COLO668 (cell line): ENCODE measurements at regions not wholly inside any gene's neighbourhood (a gene's known extent, or its start where the extent isn't known, plus 50 kb on each side); places are given as distances from the start of the nearest gene placed in this dataset.
A peak's percentile ranks its signal among the peaks of the same experiment; 100 is the strongest.

Experiments used
- DNase-seq: peaks from one replicate; lab custom pipeline; 2025; ENCODE audit not compliant: unreplicated experiment; lab: John Stamatoyannopoulos, UW

- DNase-seq: no peak
These were observed 131.3 kb upstream of the AP1S2 start for GRCh38 chrX:15985937-15986336.

- DNase-seq: no peak
These were observed 128.4 kb upstream of the AP1S2 start for GRCh38 chrX:15983034-15983433.

GRCh38 chrX:15977644-15978043 lies 123.0 kb upstream of the AP1S2 start:
- no peak for DNase-seq

GRCh38 chrX:15976396-15976795 lies 121.8 kb upstream of the AP1S2 start:
- no peak for DNase-seq

- no peak for DNase-seq
These were observed 119.3 kb upstream of the AP1S2 start for GRCh38 chrX:15973946-15974345.

- DNase-seq: peak; percentile 8
These were observed 118.7 kb upstream of the AP1S2 start for GRCh38 chrX:15973299-15973698.

GRCh38 chrX:15971696-15972095 lies 117.1 kb upstream of the AP1S2 start:
- DNase-seq: no peak

- no peak for DNase-seq
These were observed 109.2 kb upstream of the AP1S2 start for GRCh38 chrX:15963858-15964257.

- DNase-seq: no peak
These were observed 105.6 kb upstream of the AP1S2 start for GRCh38 chrX:15960237-15960636.

- no peak for DNase-seq
These were observed 102.1 kb upstream of the AP1S2 start for GRCh38 chrX:15956681-15957080.

- no peak for DNase-seq
These were observed 99.2 kb upstream of the AP1S2 start for GRCh38 chrX:15953801-15954200.

- no peak for DNase-seq
These were observed 97.6 kb upstream of the AP1S2 start for GRCh38 chrX:15952212-15952611.

GRCh38 chrX:15948318-15948660 lies 93.7 kb upstream of the AP1S2 start:
- no peak for DNase-seq

- DNase-seq: no peak
These were observed 93.2 kb upstream of the AP1S2 start for GRCh38 chrX:15947648-15948317.

- DNase-seq: no peak
These were observed 92.4 kb upstream of the AP1S2 start for GRCh38 chrX:15946783-15947580.

- no peak for DNase-seq
These were observed 88.8 kb upstream of the AP1S2 start for GRCh38 chrX:15943391-15943790.

- no peak for DNase-seq
These were observed 87.7 kb upstream of the AP1S2 start for GRCh38 chrX:15942307-15942706.

- DNase-seq: no peak
These were observed 85.1 kb upstream of the AP1S2 start for GRCh38 chrX:15939737-15940136.

GRCh38 chrX:15938072-15938471 lies 83.5 kb upstream of the AP1S2 start:
- DNase-seq: no peak

GRCh38 chrX:15931362-15931761 lies 76.7 kb upstream of the AP1S2 start:
- DNase-seq: no peak

- DNase-seq: peak; percentile 6
These were observed 76.0 kb upstream of the AP1S2 start for GRCh38 chrX:15930585-15930984.

GRCh38 chrX:15929194-15929593 lies 74.6 kb upstream of the AP1S2 start:
- no peak for DNase-seq

- no peak for DNase-seq
These were observed 72.0 kb upstream of the AP1S2 start for GRCh38 chrX:15926622-15927021.
